ENCODE measurements at regions not wholly inside any gene's neighbourhood (a gene's known extent, or its start where the extent isn't known, plus 50 kb on each side); places are given as distances from the start of the nearest gene placed in this dataset.
"Not testable (repeated sequence)": the region's sequence is repeated elsewhere in the genome, so short reads cannot be mapped to it uniquely, and the experiment has no call there.

DNA sequence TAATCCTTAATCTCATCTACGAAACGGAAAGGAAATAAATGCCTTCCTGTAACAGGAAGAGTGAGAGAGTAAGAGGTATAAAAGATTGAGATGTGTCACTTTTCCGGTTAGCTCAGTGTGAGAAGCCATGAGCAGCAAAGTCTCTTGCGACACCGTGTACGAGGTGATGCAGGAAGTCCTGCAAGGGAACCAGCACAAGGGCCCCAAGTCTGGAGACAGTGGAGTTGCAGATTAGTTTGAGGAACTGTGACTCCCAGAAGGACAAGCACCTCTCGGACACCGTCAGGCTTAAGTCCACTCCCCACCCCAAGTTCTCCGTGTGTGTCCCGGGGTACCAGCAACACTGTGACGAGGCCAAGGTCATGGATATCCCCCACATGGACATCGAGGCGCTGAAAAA is 592.3 kb upstream of the ADGRL2 start:
- DNase-seq (ENCODE audit: low spot score), result no peak

DNA sequence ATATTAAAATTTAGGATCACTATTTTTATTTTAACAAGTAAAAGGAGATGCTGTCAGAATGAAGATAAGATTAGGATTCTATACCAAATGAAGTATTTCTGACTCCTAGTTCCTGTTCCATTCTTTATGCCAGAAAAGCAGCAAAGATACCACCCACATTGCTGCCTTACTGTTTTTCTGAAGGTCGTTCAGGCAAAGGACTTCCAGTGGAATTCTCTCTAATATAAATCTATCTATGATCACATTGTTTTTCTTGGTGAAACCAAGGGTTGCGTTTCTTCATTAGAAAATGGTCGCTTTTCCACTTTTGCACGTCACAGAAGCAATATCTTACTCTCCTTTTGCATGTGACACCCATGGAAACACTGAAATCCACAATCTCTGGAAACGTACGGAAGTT is 594.8 kb upstream of the ADGRL2 start:
- DNase-seq (ENCODE audit: low spot score), result no peak

DNA sequence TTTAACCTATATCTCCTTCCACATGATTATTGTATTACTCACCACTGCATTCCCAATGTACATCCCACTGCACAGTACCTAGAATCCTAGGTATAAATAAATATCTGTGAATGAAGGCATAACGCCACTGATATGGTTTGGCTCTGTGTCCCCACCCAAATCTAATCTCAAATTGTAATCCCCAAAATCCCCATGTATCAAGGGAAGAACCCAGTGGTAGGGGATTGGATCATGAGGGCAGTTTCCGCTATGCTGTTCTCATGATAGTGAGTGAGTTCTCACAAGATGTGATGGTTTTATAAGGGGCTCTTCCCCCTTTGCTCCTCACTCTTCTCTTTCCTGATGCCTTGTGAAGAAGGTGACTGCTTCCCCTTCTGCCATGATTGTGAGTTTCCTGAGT is 599.0 kb upstream of the ADGRL2 start:
- no peak for DNase-seq (ENCODE audit: low spot score)

DNA sequence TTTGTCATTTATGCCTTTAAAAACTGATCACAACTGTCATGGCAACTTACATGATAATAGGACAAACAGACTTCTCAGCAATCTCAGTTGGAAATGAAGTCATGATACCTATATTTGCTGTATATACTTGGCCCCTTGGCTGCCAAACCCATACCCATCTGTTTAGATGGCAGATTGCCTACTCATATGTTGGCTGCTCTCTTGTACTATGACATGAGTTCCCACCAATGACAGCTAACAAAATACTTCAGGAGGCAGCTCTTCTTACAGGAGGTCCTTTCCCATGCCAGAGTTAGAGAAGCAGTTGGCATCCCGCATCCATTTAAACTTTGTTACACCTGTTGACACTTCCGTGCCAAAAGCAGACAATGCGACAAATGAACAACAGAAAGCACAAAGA is 603.1 kb upstream of the ADGRL2 start:
- no peak for DNase-seq (ENCODE audit: low spot score)

DNA sequence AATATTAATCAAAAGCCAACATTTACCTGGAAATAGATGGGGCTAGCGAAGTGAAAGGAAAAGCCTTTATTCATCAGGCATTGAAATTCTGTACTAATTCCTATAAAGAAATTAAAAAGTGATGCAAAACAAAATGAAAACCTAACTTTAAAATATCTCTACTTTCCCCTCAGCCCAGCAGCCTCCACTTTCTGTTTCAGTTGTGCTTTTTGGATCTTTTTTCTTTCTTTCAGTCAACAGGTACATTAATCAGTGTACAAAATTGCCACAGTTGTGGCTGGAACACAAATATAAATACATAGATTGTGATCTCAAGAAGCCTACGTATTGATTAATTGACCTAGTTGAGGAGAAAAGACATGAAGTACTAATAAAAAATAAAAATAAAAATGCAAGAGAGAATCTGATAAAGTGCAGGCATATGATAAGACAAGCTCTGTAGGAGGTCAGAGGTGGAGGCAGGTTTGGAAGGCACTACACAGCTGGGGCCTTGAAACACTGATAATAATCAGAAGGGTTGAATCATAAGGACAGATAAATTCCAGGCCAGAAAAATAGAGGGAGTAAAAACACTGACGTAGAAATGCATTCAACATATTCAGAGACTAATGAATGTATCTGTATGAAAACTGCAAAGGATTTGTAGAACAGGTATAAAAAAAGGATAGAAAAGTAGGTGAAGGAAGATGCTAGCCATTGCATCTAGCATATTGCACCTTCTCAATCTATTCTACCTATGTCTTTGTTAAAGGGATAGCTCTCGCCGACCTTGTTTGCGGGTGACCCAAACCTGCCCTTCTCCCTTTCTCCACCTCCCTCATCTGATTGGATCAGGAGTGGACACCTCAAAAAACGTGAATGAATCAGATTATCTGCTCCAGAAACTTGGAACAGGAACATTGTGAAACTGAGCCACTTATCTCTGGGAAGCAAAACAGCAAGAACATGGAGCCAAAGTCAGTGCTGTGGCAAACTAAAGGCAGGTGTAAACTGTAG is 607.8 kb upstream of the ADGRL2 start:
- DNase-seq (ENCODE audit: low spot score), result no peak

DNA sequence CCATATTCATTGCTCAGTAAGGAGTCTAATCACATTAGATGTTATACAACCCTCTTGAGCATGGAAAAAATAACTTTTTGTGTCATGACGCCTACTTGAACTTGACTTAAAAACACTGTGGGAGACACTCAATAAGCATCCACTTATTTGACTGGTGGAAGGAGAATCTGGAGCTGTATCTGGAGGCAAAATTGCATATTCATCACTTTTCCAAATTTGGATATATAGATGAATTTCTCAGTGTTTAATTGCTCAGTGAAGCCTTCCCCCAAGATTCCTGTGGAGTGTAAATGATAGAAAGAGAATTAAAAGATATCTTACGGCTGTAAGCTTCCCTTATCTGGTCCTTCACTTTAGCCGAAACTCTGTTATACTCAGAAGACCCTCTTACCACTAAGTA is 610.7 kb upstream of the ADGRL2 start:
- DNase-seq (ENCODE audit: low spot score), result no peak

DNA sequence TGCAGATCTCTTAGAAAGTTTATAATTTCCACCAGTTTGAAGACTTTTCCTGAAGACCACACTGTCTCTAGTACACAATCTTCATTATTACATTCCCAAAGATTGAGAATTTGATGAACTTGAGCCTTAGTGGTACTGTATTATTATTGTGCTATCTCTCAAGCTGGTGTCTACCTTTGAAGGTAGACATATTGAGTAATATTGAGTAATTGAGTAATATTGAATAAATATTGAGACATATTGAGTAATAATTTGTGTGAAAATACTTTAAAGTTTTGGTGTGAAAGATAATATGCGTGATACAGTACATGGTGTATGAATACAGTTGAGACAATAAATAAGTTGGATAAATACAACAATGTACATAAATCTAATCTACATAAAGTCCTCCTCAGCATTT is 613.1 kb upstream of the ADGRL2 start:
- DNase-seq (ENCODE audit: low spot score), result no peak

DNA sequence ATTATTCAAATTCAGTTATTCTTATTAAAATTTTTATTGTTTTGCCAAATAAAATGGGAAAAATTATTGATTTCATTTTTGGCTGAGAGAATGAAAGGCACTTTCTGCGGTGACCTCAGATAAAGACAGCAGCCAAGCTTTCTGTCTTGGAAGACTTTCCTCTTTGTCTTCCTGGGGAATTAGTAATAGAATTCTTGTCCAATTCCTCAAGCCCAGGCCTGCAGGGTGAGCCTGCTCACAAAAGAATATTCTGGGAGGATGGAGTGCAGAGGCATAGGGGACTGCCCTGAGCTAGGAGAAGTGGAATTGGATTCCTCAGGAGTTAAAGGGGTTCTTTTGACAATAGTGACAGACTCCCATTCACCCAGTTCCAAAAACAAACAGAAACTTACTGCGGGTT is 614.5 kb upstream of the ADGRL2 start:
- DNase-seq (ENCODE audit: low spot score), result no peak

DNA sequence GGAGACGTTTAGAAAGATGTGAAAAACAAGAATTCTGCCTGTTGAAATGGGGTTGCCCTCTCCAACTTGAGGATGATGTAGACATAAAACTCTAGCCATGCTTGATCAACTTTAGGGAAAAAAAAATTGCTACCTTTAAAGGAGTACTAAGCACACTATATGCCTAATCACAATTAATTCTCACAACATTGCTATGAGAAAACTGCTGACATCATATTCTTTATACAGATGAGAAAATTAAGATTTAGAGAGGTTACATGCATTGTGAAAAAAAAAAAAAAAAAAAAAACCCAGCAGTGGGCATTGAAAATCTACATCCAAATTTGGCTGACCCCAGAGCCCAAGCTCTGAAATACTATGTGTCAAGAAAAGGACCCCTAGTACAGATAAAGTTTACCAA is 617.2 kb upstream of the ADGRL2 start:
- DNase-seq (ENCODE audit: low spot score), result no peak

DNA sequence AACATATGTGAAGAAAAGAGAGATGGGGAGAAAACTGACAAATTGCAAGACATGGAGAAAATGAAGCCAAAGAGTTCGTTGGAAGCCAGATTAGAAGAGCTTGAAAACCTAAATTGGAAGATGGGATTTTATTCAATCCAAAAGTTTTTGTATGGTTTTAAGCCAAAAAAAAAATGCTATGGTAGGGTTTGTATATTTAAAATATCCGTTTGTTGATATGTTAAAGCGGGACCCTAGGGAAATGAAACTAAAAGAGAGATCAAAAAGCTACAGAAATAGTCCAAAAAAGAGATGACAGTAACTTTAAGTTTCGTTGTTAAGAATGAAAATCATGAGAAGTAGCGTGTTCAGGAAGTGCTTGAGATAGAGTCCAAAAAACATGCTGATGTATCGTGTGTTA is 617.7 kb upstream of the ADGRL2 start:
- DNase-seq (ENCODE audit: low spot score), result no peak

DNA sequence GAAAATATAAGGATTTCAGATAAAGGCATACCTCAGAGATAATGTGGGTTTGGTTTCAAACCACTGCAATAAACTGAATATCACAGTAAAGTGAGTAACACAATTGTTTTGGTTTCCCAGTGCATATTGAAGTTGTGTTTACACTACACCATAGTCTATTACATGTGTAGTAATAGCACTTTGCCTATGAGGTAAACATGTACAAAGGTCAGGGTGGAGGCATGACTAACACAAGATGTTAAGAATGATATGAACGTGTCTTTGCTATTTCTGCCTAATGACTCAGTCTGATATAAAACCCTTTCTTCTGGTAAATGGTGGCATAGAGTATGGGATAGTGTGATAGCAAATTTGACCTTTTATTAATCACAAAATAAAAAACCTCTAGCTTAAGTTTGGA is 621.5 kb upstream of the ADGRL2 start:
- no peak for DNase-seq (ENCODE audit: low spot score)

DNA sequence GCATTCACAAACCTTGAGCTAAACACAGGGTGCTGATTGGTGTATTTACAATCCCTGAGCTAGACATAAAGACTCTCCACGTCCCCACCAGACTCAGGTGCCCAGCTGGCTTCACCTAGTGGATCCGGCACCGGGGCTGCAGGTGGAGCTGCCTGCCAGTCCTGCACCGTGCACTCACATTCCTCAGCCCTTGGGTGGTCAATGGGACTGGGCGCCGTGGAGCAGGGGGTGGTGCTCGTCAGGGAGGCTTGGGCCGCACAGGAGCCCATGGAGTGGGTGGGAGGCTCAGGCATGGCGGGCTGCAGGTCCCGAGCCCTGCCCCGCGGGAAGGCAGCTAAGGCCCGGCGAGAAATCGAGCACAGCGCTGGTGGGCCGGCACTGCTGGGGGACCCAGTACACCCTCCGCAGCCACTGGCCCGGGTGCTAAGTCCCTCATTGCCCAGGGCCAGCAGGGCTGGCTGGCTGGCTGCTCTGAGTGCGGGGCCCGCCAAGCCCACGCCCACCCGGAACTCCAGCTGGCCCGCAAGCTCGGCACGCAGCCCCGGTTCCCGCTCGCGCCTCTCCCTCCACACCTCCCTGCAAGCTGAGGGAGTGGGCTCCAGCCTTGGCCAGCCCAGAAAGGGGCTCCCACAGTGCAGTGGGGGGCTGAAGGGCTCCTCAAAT is 622.2 kb upstream of the ADGRL2 start:
- DNase-seq (ENCODE audit: low spot score), result not testable (repeated sequence)

DNA sequence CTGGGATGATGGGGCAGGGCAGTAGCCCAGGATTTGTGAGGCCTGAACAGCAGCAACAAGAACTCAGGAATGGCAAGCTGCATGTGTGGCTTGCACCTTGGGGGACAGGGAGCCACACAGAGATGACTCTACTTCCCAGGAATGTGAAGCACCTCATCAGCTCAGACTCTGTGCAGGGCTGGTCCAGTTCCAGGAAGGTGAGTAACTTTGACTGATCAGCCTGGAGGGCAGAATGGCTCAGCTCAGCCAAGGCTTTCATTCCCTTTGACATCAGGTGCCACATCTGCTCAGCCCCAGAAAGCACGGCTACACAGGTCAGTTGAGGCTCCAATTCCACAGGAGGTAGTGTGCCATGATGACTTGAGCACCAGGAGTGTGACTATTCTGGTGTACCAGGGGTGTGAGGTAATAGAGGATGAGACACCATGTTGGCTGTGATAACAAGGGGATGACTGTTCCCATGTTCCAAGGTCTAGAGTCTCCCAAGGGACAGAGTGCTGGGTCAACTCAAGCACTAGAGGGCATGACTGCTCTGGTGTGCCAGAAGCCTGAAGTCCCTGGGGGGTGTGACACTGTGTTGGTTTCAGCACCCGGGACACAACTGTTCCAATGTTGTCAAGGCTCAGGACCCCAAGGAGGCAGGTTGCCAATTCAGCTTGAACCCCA is 625.8 kb upstream of the ADGRL2 start:
- DNase-seq (ENCODE audit: low spot score), result no peak

DNA sequence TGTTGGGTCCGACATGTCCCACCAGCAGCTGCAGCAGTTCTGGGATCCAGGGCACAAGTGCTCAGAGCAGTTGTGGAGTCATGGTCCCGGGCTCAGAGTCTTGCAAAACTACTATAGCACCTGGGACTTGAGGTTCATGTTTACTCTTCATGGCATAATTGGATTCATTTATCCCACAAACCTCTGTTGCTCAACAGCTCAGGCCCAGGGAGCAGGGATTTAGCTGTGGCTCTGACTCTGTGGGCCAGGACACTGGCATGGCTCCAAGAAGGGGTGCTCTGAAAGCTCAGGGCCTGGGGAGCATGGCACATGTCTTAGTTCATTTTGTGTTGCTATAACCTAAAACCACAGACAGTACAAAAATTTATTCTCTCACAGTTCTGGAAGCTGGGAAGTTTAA is 626.7 kb upstream of the ADGRL2 start:
- no peak for DNase-seq (ENCODE audit: low spot score)

DNA sequence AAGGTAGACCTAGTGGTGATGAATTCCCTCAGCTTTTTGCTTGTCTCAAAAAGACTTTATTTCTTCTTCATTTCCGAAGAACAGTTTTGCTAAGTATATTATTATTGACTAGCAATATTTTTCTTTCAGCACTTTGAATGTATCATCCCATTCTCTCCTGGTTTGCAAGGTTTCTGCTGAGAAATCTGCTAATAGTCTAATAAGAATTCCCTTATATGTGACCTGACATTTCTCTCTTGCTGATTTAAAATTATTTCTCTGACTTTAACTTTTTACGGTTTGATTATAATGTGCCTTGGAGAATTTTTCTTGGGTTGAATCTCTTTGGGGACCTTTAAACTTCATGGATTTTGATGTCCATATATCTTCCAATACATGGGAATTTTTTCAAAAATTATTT is 628.3 kb upstream of the ADGRL2 start:
- no peak for DNase-seq (ENCODE audit: low spot score)

DNA sequence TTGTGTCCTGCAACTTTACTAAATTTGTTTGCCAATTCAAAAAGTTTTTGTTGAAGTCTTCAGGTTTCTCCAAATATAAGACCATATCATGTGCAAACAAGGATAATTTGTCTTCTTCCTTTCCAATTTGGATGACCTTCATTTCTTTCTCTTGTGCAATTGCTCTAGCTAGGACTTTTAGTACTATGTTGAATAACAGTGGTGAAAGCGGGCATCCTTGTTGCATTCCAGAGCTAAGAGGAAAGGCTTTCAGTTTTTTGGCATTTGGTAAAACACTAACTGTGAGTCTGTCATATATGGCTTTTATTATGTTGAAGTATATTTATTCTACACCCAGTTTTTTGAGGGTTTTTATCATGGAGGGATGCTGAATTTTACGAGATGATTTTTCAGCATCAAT is 630.0 kb upstream of the ADGRL2 start:
- no peak for DNase-seq (ENCODE audit: low spot score)

DNA sequence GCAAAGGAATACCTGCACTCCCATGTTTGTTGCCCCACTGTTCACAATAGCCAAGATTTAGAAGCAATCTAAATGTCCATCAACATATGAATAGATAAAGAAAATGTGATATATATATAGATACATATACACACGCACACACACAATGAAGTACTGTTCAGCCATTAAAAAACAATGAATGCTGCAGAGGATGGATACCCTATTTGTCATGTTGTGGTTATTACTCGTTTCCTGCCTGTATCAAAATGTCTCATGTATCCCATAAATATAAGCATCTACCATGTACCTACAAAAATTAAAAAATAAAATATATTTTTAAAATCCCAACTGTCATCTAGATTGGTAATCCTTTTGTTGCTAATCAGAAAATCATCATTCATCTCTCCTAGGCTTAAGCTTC is 634.8 kb upstream of the ADGRL2 start:
- DNase-seq (ENCODE audit: low spot score), result no peak

DNA sequence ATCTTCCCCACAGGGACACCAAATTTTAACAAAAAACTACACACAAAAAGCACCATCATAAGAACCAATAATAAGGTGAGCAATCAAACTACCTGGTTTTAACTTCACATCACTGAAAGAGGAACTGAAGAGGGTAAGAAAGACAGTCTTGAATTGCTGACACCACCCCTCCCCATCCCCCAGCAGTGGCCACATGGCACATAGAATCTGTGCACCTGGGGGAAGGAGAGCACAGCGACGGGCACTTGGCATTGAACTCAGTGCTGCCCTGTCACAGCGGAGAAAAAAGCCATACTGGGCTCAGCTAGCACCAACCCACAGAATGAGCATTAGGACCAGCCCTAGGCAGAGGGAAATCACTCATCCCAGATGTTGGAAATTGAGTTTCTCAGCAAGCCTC is 640.0 kb upstream of the ADGRL2 start:
- DNase-seq (ENCODE audit: low spot score), result no peak

DNA sequence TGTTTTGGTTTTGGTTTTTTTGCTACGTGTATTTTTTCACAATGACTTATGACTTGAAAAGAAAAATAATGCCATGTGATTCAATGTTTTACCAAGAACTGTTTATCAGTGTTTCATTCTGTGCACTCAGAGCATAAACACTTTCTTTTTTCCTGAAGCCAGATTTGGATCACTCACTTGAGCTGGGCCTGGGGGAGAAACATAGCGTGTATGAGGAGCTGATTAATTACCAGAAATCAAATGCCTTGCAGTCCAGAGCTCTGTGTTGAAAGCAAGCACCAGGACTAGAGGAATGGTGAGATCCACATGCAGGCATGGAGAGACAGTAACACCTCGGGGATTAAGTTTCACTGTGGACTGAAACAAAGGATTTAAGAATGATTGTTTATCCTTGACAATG is 642.1 kb upstream of the ADGRL2 start:
- DNase-seq (ENCODE audit: low spot score), result no peak

DNA sequence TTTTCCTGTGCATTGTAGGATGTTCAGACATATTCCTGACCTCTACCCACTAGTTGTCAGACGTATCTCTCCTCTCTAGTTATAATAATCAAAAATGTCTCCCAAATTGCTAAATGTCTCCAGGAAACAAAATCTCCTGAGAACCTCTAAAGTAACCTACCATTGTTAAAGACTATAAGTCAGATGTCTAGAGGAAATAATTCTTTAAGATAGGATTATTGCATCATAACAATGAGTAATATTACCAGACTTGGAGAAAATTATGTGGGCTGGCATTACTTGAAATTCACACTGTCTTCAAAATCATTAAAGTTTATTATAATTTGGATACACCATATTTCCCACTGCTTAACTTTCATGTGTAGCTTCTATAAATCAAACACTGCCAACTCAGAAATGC is 643.0 kb upstream of the ADGRL2 start:
- no peak for DNase-seq (ENCODE audit: low spot score)

DNA sequence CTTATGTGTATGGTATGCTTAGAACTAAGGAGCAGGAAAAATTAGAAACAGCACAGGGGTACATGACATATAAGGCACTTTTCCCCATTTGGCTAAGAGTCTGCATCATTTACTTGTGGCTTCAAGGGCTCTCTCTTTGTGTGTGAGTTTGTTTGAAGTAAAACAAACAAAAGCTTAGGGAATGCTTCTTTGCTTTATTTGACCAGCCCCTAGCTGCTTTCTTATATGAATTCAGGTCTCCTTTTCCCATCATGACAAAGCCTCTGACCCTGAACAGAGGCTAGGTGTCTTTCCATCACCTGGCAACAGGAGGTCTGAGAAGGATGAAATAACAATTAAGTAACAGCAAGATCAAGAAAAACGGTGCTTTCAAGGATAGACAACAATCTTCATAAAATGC is 643.8 kb upstream of the ADGRL2 start:
- no peak for DNase-seq (ENCODE audit: low spot score)

DNA sequence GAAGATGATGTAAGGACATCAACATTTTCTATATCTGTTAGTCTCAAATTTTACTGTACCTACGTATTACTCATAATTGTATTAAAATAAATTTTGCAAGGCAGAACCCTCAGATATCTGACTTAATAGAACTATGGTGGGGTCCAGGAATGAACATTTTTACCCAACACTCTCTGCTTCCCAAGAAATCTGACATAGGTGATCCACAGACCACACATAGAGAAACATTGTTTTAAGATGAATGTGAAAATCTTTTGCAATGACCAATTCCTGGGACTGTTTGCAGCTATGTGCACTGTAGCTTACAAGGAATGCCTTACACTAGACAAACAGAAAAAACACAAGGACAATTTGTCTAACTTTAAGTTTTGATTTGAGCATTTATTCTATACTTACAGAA is 645.6 kb upstream of the ADGRL2 start:
- DNase-seq (ENCODE audit: low spot score), result no peak

DNA sequence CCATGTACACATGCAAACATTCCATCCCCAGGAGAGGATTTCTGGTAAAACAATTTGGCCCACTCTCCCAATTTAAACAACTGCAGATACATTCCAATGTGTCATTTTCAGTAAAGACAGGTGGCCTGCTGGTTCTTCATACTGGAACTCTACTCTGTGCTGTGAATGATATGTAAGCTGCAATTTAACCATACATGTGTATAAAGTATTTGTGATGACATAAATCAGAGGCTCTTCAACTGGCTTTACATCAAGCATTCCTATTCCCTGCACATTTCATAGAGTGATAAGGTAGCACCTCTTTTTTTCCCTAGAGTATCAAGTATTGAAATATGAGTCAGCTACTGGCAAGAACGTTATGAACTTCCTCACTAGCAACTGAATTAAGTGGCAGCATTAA is 649.5 kb upstream of the ADGRL2 start:
- DNase-seq (ENCODE audit: low spot score), result no peak

Data from Ammon's horn (tissue), 1 donor.